Activated CD8-positive, alpha-beta memory T cell treated with anti-CD3 and anti-CD28 coated beads, Interleukin-2, amount 50 U/mL, for 1 hour (primary cell): ENCODE measurements at regions not wholly inside any gene's neighbourhood (a gene's known extent, or its start where the extent isn't known, plus 50 kb on each side); places are given as distances from the start of the nearest gene placed in this dataset.

Source experiments
- DNase-seq: peaks from one replicate; pipeline ENCODE4 v3.0.0-alpha.2; 2020; ENCODE audit errors: extremely low read depth

GRCh38 chr1:11338284-11338924 lies 65.4 kb downstream of the UBIAD1 start:
- no peak for DNase-seq

GRCh38 chr1:11339346-11340232 lies 66.6 kb downstream of the UBIAD1 start:
- no peak for DNase-seq

GRCh38 chr1:11340233-11340632 lies 67.2 kb downstream of the UBIAD1 start:
- no peak for DNase-seq

- DNase-seq = no peak
Measured at GRCh38 chr1:11341901-11342552, 69.0 kb downstream of the UBIAD1 start.

GRCh38 chr1:11342621-11343032 lies 69.6 kb downstream of the UBIAD1 start:
- no peak for DNase-seq

GRCh38 chr1:11345971-11346715 lies 73.1 kb downstream of the UBIAD1 start:
- no peak for DNase-seq

- no peak for DNase-seq
Measured at GRCh38 chr1:11350265-11350664, 77.3 kb downstream of the UBIAD1 start.

GRCh38 chr1:11352058-11352715 lies 79.2 kb downstream of the UBIAD1 start:
- no peak for DNase-seq

GRCh38 chr1:11352816-11353799 lies 80.1 kb downstream of the UBIAD1 start:
- DNase-seq = no peak

GRCh38 chr1:11354893-11355553 lies 82.0 kb downstream of the UBIAD1 start:
- no peak for DNase-seq

- DNase-seq = no peak
Measured at GRCh38 chr1:11355559-11356475, 82.8 kb downstream of the UBIAD1 start.

- DNase-seq = no peak
Measured at GRCh38 chr1:11357276-11357675, 84.3 kb downstream of the UBIAD1 start.

GRCh38 chr1:11358984-11359383 lies 86.0 kb downstream of the UBIAD1 start:
- DNase-seq = no peak

- DNase-seq = no peak
Measured at GRCh38 chr1:11362547-11363021, 89.6 kb downstream of the UBIAD1 start.

- DNase-seq = no peak
Measured at GRCh38 chr1:11364170-11364569, 91.2 kb downstream of the UBIAD1 start.

GRCh38 chr1:11365744-11366387 lies 92.9 kb downstream of the UBIAD1 start:
- DNase-seq = no peak

GRCh38 chr1:11373029-11373894 lies 100.3 kb downstream of the UBIAD1 start:
- DNase-seq = no peak
